Uterus (tissue), 2 donors: ENCODE measurements at regions not wholly inside any gene's neighbourhood (a gene's known extent, or its start where the extent isn't known, plus 50 kb on each side); places are given as distances from the start of the nearest gene placed in this dataset.

ENCODE experiments used
- POLR2A ChIP-seq, 2 donors: fragments of 450-650 bp; IDR thresholded peaks; one replicate each; pipeline ENCODE4 v1.6.1; 2016; ENCODE audit warnings: antibody characterized with exemption in 2 of 2, mild to moderate bottlenecking in 1 of 2, moderate library complexity in 1 of 2
- TF ChIP-seq, protein P1 (sequence below), 4 experiments: fragments of 200-600 bp in 2 of 4; fragments of 450-650 bp in 2 of 4; sonication (generic) in 2 of 4; IDR thresholded peaks; one replicate each; pipeline ENCODE4 v1.5.1; 2016 to 2019; ENCODE audit warnings: antibody characterized with exemption in 4 of 4, mild to moderate bottlenecking in 2 of 4, moderate library complexity in 1 of 4

- TF ChIP-seq, protein P1, sequence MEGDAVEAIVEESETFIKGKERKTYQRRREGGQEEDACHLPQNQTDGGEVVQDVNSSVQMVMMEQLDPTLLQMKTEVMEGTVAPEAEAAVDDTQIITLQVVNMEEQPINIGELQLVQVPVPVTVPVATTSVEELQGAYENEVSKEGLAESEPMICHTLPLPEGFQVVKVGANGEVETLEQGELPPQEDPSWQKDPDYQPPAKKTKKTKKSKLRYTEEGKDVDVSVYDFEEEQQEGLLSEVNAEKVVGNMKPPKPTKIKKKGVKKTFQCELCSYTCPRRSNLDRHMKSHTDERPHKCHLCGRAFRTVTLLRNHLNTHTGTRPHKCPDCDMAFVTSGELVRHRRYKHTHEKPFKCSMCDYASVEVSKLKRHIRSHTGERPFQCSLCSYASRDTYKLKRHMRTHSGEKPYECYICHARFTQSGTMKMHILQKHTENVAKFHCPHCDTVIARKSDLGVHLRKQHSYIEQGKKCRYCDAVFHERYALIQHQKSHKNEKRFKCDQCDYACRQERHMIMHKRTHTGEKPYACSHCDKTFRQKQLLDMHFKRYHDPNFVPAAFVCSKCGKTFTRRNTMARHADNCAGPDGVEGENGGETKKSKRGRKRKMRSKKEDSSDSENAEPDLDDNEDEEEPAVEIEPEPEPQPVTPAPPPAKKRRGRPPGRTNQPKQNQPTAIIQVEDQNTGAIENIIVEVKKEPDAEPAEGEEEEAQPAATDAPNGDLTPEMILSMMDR (IDR thresholded peaks at IDR 0.05) = no peak
- TF ChIP-seq POLR2A (IDR thresholded peaks at IDR 0.05) = no peak
Measured at GRCh38 chr22:49282596-49282995, 545.1 kb downstream of the BRD1 start.
